ENCODE measurements at regions not wholly inside any gene's neighbourhood (a gene's known extent, or its start where the extent isn't known, plus 50 kb on each side); places are given as distances from the start of the nearest gene placed in this dataset.
"Not testable (repeated sequence)": the region's sequence is repeated elsewhere in the genome, so short reads cannot be mapped to it uniquely, and the experiment has no call there.

DNA sequence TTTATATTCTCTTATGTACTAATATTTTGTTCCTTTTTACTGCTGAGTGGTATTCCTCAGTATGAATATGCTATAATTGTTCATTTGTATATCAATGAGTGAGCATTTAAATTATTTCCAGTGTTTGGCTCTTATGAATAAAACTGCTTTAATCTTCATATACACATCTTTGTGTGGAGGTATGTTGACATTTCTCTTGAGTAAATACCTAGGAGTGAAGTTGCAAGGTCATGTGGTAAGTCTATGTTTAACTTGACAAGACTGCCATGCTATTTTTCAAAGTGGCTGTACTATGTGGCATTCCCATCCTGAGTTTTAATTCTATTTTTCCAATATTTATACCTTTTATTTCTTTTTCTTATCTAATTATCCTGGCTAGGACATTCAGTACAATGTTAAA, 124.2 kb downstream of the ADSS2 start:
- Histone ChIP-seq H3K4me3 (ENCODE audit: low read length in 2 of 2) (no peak overlapping the region), H3K27me3 (ENCODE audit: control insufficient read depth in 2 of 2, insufficient read depth in 1 of 2, low read length in 1 of 2) (no peaks in the 10 kb centered on the region), H3K36me3 (ENCODE audit: control insufficient read depth in 2 of 2, insufficient read depth in 2 of 2, low read length in 1 of 2) (no peaks in the 10 kb centered on the region), H3K9me3 (ENCODE audit: control insufficient read depth in 2 of 2, insufficient read depth in 1 of 2, low read length in 1 of 2) (no peaks in the 10 kb centered on the region), H3K27ac (ENCODE audit: low read depth in 1 of 2, low read length in 1 of 2) (no peak overlapping the region), H3K4me1 (ENCODE audit: control insufficient read depth in 2 of 2, insufficient read depth in 2 of 2, low read length in 2 of 2) (peaks cover 0 to 3% of the 10 kb centered on the region in 2 donors)
- no peak for DNase-seq (ENCODE audit: low read depth in 6 of 9, low spot score in 9 of 9)

DNA sequence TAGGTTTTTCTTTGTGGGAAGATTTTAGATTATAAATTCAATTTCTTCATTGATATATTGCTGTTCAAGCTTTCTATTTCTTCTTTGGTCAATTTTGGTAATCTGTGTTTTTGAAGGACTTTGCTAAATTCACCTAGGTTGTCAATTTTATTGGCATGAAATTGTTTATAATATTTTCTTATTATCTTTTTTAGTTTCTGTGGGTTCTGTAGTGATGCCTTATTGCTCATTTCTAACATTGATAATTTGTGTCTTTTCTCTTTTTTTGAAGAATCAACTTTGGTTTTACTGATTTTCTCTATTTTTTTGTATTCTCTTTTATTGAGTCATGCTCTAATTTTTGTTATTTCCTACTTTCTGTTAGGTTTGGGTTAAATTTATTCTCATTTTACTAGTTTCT, 123.2 kb downstream of the ADSS2 start:
- Histone ChIP-seq H3K27ac (ENCODE audit: low read depth in 1 of 2, low read length in 1 of 2) (no peak overlapping the region), H3K4me3 (ENCODE audit: low read length in 2 of 2) (no peak overlapping the region), H3K36me3 (ENCODE audit: control insufficient read depth in 2 of 2, insufficient read depth in 2 of 2, low read length in 1 of 2) (no peaks in the 10 kb centered on the region), H3K4me1 (ENCODE audit: control insufficient read depth in 2 of 2, insufficient read depth in 2 of 2, low read length in 2 of 2) (peaks cover 0 to 3% of the 10 kb centered on the region in 2 donors), H3K9me3 (ENCODE audit: control insufficient read depth in 2 of 2, insufficient read depth in 1 of 2, low read length in 1 of 2) (no peaks in the 10 kb centered on the region), H3K27me3 (ENCODE audit: control insufficient read depth in 2 of 2, insufficient read depth in 1 of 2, low read length in 1 of 2) (no peaks in the 10 kb centered on the region)
- DNase-seq (ENCODE audit: low read depth in 6 of 9, low spot score in 9 of 9), result no peak

DNA sequence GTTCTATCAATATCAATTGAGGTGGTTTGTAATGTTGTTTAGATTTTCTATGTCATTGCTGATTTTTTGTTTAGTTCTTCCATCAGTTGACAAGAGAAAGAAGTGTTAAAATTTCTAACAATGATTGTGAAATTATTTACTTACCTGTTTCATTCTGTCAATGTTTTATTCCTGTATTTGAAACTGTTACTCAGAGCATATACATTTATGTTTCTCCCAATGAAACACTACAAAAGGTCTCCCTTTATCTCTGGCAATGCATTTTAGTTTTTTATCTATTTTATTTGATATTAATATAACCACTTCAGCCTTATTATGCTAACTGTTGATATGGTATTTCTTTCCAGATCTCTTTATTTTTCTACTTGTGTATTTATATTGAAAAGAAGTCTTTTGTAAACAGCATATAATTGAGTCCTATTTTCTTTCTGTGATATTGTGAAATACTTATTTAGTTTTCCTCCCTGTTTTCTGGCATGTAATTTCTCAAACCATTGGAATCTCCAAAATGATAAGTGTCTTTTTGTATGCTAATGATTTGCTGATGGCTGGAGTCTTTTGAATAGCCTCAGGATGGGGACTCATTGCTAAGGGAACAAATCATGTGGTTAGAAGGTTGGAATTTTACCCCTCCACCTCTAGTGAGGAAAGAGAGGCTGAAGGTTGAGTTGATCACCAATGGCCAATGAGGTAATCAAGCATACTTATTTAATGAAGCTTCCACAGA, 122.0 kb downstream of the ADSS2 start:
- H3K27me3 ChIP-seq (ENCODE audit: control insufficient read depth in 2 of 2, insufficient read depth in 1 of 2, low read length in 1 of 2), result no peaks in the 10 kb centered on the region
- no peaks in the 10 kb centered on the region for H3K36me3 ChIP-seq (ENCODE audit: control insufficient read depth in 2 of 2, insufficient read depth in 2 of 2, low read length in 1 of 2)
- H3K27ac ChIP-seq (ENCODE audit: low read depth in 1 of 2, low read length in 1 of 2), result no peak overlapping the region
- no peaks in the 10 kb centered on the region for H3K9me3 ChIP-seq (ENCODE audit: control insufficient read depth in 2 of 2, insufficient read depth in 1 of 2, low read length in 1 of 2)
- H3K4me3 ChIP-seq (ENCODE audit: low read length in 2 of 2), result no peak overlapping the region
- no peak for DNase-seq (ENCODE audit: low read depth in 6 of 9, low spot score in 9 of 9)
- H3K4me1 ChIP-seq (ENCODE audit: control insufficient read depth in 2 of 2, insufficient read depth in 2 of 2, low read length in 2 of 2), result peaks cover 0 to 3% of the 10 kb centered on the region in 2 donors

DNA sequence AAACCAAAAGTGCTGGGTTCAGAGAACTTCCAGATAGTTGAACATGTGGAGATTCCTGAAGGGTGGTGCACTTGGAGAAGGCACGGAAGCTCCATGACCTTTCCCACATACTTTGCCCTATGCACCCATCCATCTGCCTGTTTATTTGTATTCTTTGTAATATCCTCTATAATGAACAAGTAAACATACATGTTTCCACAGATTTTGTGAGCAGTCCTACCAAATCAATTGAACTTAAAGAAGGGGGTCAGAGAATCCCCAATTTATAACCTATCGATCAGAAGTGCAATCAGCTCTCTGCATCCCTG, 121.4 kb downstream of the ADSS2 start:
- no peaks in the 10 kb centered on the region for H3K27me3 ChIP-seq (ENCODE audit: control insufficient read depth in 2 of 2, insufficient read depth in 1 of 2, low read length in 1 of 2)
- WGBS, result 95% methylated on average over 2 of the region's 2 CpGs
- no peak for DNase-seq (ENCODE audit: low read depth in 6 of 9, low spot score in 9 of 9)
- no peaks in the 10 kb centered on the region for H3K9me3 ChIP-seq (ENCODE audit: control insufficient read depth in 2 of 2, insufficient read depth in 1 of 2, low read length in 1 of 2)
- no peak overlapping the region for H3K27ac ChIP-seq (ENCODE audit: low read depth in 1 of 2, low read length in 1 of 2)
- no peaks in the 10 kb centered on the region for H3K36me3 ChIP-seq (ENCODE audit: control insufficient read depth in 2 of 2, insufficient read depth in 2 of 2, low read length in 1 of 2)
- no peaks in the 10 kb centered on the region for H3K4me1 ChIP-seq (ENCODE audit: control insufficient read depth in 2 of 2, insufficient read depth in 2 of 2, low read length in 2 of 2)
- H3K4me3 ChIP-seq (ENCODE audit: low read length in 2 of 2), result no peak overlapping the region

DNA sequence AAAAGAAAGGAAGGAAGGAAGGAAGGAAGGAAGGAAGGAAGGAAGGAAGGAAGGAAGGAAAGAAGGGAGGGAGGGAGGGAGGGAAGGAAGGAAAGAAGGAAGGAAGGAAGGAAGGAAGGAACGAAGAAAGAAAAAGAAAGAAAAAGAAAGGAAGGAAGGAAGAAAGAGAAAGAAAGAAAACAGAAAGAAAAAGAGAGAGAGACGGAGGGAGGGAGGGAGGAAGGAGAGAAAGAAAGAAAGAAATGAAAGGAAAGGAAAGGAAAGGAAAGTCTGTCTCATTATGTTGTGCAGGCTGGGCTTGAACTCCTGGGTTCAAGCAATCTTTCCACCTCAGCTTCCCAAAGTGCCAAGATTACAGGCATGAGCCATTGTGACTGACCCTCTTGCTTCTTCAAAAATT, 118.9 kb downstream of the ADSS2 start:
- not testable (repeated sequence) for H3K27me3 ChIP-seq (ENCODE audit: control insufficient read depth in 2 of 2, insufficient read depth in 1 of 2, low read length in 1 of 2); DNase-seq (ENCODE audit: low read depth in 6 of 9, low spot score in 9 of 9); H3K9me3 ChIP-seq (ENCODE audit: control insufficient read depth in 2 of 2, insufficient read depth in 1 of 2, low read length in 1 of 2); H3K4me3 ChIP-seq (ENCODE audit: low read length in 2 of 2); H3K36me3 ChIP-seq (ENCODE audit: control insufficient read depth in 2 of 2, insufficient read depth in 2 of 2, low read length in 1 of 2); H3K27ac ChIP-seq (ENCODE audit: low read depth in 1 of 2, low read length in 1 of 2); H3K4me1 ChIP-seq (ENCODE audit: control insufficient read depth in 2 of 2, insufficient read depth in 2 of 2, low read length in 2 of 2)
- WGBS, result 91% methylated on average over 2 of the region's 2 CpGs

DNA sequence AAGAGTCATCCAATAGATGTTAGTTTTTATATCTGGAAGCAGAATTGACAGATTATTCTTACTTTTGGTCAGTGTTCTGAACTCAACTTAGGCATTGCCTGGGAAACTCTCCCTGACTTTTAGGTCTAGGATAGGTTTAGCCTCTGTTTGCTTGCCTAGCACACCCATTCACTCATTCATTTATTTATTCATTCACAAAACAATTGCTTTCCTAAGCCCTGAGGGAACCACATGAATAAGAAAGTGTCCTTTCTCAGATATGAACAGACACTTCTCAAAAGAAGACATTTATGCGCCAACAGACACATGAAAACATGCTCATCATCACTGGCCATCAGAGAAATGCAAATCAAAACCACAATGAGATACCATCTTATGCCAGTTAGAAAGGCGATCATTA, 117.4 kb downstream of the ADSS2 start:
- not testable (repeated sequence) for H3K27ac ChIP-seq (ENCODE audit: low read depth in 1 of 2, low read length in 1 of 2); H3K4me1 ChIP-seq (ENCODE audit: control insufficient read depth in 2 of 2, insufficient read depth in 2 of 2, low read length in 2 of 2); H3K4me3 ChIP-seq (ENCODE audit: low read length in 2 of 2); H3K27me3 ChIP-seq (ENCODE audit: control insufficient read depth in 2 of 2, insufficient read depth in 1 of 2, low read length in 1 of 2); H3K36me3 ChIP-seq (ENCODE audit: control insufficient read depth in 2 of 2, insufficient read depth in 2 of 2, low read length in 1 of 2); H3K9me3 ChIP-seq (ENCODE audit: control insufficient read depth in 2 of 2, insufficient read depth in 1 of 2, low read length in 1 of 2); DNase-seq (ENCODE audit: low read depth in 6 of 9, low spot score in 9 of 9)
- 90% methylated on average over 2 of the region's 2 CpGs for WGBS

DNA sequence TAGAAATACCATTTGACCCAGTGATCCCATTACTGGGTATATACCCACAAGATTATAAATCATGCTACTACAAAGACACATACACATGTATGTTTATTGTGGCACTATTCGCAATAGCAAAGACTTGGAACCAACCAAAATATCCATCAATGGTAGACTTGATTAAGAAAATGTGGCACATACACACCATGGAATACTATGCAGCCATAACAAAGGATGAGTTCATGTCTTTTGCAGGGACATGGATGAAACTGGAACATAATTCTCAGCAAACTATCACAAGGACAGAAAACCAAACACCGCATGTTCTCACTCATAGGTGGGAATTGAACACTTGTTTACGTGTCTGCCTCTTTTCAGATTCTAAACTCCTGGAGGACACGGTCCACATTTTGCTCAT, 116.9 kb downstream of the ADSS2 start:
- not testable (repeated sequence) for H3K27me3 ChIP-seq (ENCODE audit: control insufficient read depth in 2 of 2, insufficient read depth in 1 of 2, low read length in 1 of 2); H3K9me3 ChIP-seq (ENCODE audit: control insufficient read depth in 2 of 2, insufficient read depth in 1 of 2, low read length in 1 of 2); DNase-seq (ENCODE audit: low read depth in 6 of 9, low spot score in 9 of 9); H3K27ac ChIP-seq (ENCODE audit: low read depth in 1 of 2, low read length in 1 of 2); H3K4me3 ChIP-seq (ENCODE audit: low read length in 2 of 2); H3K4me1 ChIP-seq (ENCODE audit: control insufficient read depth in 2 of 2, insufficient read depth in 2 of 2, low read length in 2 of 2); H3K36me3 ChIP-seq (ENCODE audit: control insufficient read depth in 2 of 2, insufficient read depth in 2 of 2, low read length in 1 of 2)
- 99% methylated on average over 4 of the region's 4 CpGs for WGBS

DNA sequence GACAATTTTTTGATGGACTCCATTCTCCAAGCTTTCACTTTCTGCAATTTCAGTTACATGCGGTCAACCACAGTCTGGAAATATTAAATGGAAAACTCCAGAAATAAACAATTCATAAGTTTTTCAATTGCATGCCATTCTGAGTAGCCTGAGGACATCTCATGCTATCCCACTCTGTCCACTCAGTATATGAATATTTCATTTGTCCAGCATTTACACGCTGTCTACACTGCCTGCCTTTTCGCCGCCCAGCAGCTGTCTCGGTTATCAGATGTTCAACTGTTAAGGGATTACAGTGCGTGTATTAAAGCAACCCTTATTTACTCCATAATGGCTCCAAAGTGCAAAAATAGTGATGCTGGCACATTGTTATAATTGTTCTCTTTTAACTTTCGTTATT, 116.3 kb downstream of the ADSS2 start:
- peaks cover 0 to 10% of the 10 kb centered on the region in 2 donors for H3K4me1 ChIP-seq (ENCODE audit: control insufficient read depth in 2 of 2, insufficient read depth in 2 of 2, low read length in 2 of 2)
- no peaks in the 10 kb centered on the region for H3K36me3 ChIP-seq (ENCODE audit: control insufficient read depth in 2 of 2, insufficient read depth in 2 of 2, low read length in 1 of 2)
- no peaks in the 10 kb centered on the region for H3K9me3 ChIP-seq (ENCODE audit: control insufficient read depth in 2 of 2, insufficient read depth in 1 of 2, low read length in 1 of 2)
- H3K27me3 ChIP-seq (ENCODE audit: control insufficient read depth in 2 of 2, insufficient read depth in 1 of 2, low read length in 1 of 2), result no peaks in the 10 kb centered on the region
- H3K27ac ChIP-seq (ENCODE audit: low read depth in 1 of 2, low read length in 1 of 2), result no peak overlapping the region
- 97% methylated on average over 7 of the region's 7 CpGs for WGBS
- H3K4me3 ChIP-seq (ENCODE audit: low read length in 2 of 2), result no peak overlapping the region
- DNase-seq (ENCODE audit: low read depth in 6 of 9, low spot score in 9 of 9), result no peak

DNA sequence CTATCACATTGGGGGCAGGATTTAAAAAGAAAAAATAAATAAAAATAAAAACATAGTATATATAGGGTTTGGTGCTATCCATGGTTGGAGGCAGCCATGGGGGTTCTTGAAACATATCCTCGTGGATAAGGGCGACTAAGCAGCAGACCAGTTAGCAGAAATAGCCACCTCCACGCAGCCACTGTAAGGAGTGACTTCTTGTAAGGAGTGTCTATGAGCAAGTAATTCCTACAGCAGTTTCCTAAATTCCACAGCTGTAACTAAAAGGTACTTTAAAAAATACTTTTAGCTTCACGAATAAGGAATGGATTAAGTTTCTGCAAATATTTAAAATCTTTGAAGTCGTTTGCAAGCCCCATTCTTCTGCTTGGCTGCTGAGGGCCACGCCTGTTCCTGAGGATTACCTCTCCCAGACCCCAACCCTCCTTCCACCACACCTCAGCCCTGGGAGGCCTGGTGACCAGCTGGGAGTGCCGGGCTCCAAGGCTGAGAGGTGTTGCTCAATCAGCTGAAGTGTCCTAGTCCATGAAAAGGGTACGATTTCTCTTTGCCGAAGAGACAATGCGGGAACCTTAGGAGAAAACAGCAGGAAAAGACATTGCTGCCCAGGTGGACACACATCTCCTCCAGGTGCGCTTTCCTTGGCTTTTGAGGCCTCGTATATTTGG, 115.3 kb downstream of the ADSS2 start:
- H3K36me3 ChIP-seq (ENCODE audit: control insufficient read depth in 2 of 2, insufficient read depth in 2 of 2, low read length in 1 of 2), result no peaks in the 10 kb centered on the region
- no peak for DNase-seq (ENCODE audit: low read depth in 6 of 9, low spot score in 9 of 9)
- no peak overlapping the region for H3K27ac ChIP-seq (ENCODE audit: low read depth in 1 of 2, low read length in 1 of 2)
- no peaks in the 10 kb centered on the region for H3K9me3 ChIP-seq (ENCODE audit: control insufficient read depth in 2 of 2, insufficient read depth in 1 of 2, low read length in 1 of 2)
- 96% methylated on average over 12 of the region's 12 CpGs for WGBS
- H3K4me1 ChIP-seq (ENCODE audit: control insufficient read depth in 2 of 2, insufficient read depth in 2 of 2, low read length in 2 of 2), result peaks cover under 1 to 11% of the 10 kb centered on the region in 2 donors
- H3K4me3 ChIP-seq (ENCODE audit: low read length in 2 of 2), result no peak overlapping the region
- no peaks in the 10 kb centered on the region for H3K27me3 ChIP-seq (ENCODE audit: control insufficient read depth in 2 of 2, insufficient read depth in 1 of 2, low read length in 1 of 2)
